ENCODE measurements at regions not wholly inside any gene's neighbourhood (a gene's known extent, or its start where the extent isn't known, plus 50 kb on each side); places are given as distances from the start of the nearest gene placed in this dataset.

DNA sequence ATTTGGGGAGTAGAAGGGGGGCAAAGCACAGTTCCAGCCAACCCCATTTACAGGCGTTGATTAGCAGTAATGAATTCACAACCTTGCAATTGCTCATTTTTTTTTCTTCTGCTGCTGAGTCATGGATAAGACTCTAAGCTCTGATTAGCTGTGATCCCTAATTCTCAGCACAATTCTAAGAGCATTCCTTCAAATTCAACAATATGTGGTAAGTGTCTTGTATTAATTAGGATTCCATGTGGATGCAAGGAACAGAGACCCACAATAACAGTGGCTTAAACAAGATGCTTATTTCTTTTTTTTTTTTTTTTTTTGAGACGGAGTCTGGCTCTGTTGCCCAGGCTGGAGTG, 133.4 kb downstream of the PALM2AKAP2 start:
- no peak for DNase-seq (ENCODE audit: low read depth)

DNA sequence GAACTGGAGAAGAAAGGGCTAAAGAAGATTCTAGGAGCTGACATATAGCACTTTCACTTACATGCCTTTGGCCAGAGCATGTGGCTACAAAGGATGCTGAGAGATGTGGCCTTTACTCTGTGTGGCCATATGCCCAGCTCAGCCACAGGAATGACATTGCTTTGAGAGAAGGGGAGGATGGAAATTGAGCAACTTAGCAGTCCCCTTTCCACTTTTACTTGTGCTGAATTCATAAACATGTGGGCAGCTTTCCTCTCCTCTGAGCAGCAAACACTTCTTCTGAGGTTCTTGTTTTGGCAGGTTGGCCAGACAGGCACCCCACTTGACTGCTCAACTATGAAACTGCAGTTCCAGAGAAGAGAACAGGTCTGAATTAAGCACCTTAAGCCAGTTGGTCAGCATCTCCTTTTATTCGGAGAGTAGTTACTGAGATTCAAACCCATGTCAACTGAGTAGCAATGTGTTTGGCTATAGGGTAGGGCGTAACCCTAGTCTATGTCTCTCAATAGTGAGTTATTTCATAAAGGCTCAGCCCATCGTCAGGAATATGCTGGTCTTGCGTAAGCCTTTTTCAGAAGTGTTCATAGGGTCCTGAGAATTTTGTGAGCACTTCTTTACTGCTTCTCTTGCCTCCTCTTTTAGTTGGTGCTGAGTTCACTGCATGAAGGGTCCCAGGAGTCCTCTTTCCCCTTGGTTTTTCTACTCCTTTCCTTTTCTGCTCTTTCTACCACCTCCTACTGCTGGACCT, 134.5 kb downstream of the PALM2AKAP2 start:
- no peak for DNase-seq (ENCODE audit: low read depth)

DNA sequence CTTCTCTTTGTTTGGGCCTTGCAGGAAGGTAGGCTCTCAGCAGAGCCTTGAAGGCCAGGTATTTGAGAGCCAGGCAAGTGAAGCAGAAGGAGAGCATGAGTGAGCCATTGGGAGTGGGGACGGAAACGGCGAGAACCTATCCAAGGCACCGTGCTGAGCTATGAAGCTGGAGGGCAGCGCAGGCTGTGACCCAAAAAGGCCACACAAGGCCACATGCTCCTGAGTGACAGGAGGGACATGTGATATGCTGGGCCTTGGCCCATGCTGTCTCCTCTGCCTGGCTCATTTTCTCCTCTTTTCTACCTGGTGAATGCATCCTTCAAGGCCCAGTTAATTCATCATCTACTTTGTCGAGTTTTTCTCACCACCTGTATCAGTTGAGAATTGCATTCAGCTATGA, 136.3 kb downstream of the PALM2AKAP2 start:
- no peak for DNase-seq (ENCODE audit: low read depth)

DNA sequence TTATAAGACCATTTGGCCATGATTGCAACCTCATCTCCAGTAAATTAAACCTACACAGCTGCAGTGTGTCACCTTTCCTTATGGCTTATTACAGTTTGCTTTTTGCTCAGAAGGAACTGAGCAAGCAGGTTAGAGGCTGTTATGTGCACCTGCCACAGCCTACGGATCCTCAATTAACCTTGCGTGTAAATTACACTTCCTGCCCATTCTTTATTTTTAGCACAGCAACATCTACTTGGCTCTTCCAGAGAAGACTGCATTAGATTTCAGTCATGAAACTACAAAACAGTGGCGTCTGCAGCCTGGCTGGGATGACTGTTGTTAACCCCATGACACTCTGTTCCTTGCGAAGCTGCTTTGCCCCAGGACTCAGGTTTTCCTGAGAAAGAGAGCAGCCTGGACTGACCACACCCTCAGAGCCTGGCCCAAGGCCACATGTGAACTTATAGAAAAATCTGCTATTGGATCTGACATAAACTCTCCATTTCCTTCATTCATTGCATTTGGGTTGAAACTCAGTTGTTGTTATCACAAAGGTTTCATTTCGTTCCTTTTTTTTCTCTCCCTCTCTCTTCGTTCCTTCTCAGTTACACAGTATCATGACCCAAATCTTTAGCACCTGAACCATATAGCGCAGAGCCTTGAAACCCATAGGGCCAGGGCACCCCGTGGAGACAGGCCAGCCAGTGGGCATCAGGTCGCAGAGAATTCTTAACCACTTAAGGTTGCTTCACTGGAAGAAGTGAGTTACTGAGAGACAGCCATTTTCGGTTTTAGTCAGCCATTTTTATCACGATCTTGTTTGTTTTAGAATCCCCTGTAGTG, 138.6 kb downstream of the PALM2AKAP2 start:
- DNase-seq (ENCODE audit: low read depth) = no peak

DNA sequence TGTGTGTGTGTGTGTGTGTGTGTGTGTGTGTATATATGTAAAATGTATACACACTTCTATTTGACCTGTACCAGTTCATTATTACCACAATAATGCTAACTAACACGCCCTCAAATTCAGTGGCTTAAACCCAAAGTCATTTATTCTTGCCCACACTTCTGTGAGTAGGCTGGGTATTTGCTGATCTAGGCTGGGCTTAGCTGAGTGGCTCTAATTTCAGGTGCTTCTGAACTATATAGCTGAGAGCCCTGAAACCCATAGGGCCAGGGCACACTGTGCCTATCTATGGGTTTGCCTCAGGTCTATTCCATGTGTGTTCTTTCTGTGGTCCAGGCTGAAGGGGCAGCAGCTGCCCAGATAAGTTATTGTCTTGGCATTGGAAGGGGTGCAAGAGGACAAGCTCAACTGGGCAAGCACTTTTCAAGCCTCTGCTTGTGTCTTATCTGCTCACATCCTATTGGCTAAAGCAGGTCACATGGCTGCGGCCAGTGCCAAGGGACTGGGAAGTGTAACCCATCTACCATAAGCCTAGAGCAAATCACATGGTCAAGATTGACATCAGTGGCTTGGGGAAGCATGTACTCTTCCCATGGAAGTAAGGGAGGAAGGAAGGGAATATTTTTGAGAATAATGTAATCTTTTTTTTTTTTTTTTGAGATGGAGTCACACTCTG, 139.9 kb downstream of the PALM2AKAP2 start:
- DNase-seq (ENCODE audit: low read depth) = no peak

DNA sequence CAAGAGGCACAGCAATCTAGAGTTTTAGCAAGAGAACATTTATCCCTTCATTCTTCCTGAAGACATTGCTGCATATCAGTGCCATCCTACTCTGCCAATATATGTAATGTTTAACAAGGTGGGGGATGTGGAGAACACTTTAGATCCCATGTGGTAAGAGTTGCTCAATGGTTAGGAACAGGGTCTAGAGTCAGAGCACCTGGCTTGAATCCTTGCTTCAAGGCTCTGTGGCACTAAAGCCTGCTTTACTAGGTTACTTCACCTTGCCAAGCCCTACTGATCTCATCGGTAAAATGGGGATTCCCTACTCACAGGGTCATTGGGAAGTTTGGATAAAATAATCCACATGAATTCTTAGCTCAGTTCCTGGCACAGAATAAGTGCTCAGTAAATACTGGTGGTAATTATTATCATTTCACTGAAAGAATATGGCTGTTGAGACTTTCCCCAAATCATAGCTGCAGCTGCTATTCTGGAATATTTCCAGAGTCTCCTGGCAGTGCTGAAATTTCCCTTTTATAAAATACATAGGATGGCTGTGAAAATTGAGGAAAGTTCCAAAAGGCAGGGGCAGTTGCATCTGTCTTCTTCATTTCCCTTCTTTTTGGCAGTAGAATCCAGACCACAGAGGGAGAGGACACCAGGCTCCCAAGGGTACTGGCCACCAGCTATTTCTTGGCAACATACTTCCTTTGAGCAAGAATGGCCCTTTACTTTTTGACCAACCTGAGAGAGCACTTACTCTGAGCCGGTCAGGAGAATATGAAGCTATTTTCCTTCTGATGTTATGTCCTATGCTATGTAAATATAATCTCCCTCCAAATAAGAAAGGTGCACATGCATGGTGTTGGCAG, 142.8 kb downstream of the PALM2AKAP2 start:
- no peak for DNase-seq (ENCODE audit: low read depth)

DNA sequence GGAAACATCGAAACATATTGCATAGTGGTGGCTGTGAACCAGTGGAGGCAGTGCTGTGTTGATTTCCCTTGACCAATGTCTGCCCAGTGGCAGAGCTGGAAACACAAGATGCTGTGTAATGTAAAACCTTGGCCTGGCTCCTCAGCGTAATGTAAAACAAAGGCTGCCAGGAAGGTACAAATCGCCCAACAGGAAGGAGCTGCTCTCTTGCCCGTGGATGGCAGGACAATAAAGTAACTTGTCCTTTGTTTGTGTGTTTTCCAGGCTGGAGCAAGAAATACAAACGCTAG, 143.4 kb downstream of the PALM2AKAP2 start:
- no peak for DNase-seq (ENCODE audit: low read depth)

DNA sequence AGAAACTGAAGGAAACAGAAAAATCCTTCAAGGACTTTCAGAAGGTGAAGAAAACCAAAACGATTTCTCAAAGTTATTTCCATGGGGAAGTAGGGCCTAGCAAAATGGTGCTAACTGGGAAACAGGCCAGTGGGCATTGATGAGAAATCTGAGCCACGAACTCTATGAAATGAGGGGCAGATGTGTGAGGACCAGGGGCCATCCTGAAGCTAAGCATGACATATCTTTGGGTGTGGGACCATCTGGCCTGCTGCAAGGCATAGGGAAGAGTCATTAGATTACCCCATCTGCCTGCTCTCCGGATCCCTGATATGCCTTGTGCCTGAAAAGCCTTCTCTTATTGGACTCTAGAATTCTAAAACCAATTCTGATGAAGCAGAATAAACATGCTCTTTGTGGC, 143.8 kb downstream of the PALM2AKAP2 start:
- DNase-seq (ENCODE audit: low read depth) = no peak

DNA sequence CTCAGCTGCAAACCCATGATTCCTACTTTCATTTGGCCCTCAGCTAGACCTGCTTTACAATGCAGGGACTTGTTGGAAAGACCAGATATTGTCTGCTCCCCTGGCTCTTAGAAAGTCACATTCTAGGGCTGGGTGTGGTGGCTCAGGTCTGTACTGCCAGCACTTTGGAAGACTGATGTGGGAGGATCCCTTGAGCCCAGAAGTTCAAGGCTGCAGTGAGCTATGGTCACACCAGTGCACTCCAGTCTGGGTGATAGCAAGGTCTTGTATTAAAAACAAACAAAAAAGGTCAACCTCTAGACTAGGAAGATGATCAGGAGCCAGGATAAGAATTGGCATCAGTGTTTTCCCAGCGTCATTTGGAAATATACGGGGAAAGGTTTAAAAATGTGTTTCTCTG, 145.8 kb downstream of the PALM2AKAP2 start:
- no peak for DNase-seq (ENCODE audit: low read depth)

DNA sequence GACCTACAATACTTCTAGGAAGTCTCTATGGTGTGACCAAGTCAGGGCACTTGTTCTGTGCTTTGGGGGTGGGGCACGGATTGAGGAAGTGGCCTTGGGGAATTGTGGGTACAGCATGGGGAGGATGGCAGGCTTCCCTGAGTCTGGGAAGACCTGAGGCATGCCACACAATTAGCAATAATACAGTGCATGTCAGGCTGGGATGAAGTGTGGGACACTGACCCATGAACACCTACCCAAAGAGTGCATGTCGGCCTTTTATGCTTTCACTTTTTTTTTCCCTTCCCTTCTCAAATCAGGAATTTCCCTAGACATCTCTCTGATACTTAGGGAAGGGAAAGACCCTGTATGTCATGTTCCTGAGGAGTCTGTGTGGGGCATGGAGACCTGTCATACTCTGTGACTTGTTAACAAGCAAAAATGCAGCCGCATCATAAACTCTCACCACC, 146.4 kb downstream of the PALM2AKAP2 start:
- DNase-seq (ENCODE audit: low read depth) = no peak

DNA sequence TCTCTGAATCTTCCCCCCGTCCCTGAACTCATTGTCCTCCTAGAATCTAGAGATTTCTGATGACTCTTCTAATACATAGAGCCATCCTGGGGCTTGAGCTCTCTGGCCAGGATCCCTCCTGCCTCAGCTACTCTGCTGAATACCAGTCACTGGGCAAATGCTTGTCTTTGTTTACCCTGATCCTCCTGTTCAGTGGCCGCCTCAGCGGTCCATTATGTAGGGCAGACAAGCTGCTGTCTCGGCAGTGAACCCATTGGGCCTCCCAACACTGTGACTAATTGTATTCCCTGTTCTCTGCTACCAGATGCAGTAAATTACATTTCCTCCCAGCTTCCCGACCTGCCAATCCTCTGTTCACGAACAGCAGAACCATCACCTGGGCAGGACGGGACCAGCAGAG, 151.6 kb downstream of the PALM2AKAP2 start:
- DNase-seq (ENCODE audit: low read depth) = no peak

DNA sequence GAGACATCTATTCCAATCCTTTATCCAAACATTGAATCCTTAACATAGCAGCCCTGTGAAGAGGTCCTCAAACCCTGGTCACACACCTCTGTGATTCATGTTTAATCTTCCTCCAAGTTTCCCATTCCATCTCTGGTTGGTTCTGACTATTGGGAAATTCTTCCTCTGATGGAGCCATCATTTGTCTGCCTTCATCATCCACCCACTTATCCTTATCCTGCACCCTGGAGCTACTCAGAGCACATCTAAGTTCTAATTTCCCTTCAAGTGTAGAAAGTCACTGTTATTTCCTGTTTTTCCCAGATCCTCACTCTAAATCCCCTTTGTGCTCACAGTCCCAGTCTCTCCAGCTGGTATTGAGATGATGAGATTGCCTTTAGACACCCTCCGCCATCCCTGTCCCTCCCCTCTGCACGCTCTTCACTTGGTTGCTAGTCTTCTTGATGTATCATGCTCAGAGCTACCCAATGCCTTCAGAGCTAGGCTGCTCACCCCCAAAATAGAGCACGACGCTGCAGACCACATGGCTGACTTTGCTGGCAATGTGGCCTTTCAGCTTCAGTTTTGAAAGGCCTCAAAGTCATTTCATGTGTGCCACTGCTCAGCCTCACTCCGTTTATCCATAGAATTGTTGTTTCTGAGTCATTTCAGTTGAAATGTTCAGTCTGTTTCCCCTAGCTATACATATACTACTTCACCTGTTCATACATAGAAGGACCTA, 154.3 kb downstream of the PALM2AKAP2 start:
- no peak for DNase-seq (ENCODE audit: low read depth)

DNA sequence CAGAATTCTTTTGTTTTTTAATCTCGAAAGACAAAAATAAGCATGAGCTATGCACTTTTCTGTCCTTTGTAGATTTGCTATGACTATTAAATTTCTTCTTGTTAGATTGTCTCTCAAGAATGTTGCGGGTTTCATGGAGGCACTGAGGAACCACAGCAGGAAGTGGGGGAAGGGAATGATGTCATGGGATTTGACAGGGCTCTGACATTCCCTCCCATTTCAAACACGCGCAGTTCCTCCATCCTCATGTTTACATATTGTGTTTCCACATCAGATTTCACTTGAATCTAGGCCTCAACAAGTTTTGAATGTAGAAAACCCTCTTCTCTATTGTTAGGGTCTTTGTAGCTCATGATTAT, 154.8 kb downstream of the PALM2AKAP2 start:
- DNase-seq (ENCODE audit: low read depth) = no peak

DNA sequence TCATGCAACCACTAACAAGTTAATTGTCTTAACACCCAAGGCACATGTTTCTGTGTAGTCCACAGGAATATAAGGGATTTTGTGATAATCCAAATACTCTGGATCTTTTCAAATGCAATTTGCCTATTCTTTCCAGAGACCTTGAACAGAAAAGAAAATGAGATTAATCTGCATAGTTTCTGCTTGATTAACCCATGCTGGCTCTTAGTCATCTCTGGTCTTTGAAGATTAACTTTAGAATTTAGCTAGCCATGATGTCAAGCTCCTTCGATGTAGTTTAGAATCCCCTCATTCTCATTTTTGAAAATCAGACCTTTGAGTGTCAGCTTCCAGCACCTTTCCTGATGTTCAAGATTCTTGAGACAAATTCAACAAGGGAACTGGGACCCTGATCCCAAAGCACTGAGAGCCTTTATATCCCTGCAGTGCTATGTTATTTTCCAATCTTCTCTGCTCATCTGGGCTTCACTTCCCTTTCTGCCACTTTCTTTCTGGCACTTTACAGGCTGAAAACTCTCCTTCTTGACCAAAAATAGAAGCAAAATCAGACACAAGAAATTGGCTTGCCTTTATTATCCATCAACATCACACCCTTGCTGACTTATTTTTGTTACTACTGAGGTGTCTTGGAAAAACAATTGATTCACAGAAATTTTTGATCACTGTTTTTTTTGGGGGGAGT, 155.5 kb downstream of the PALM2AKAP2 start:
- DNase-seq (ENCODE audit: low read depth) = no peak

DNA sequence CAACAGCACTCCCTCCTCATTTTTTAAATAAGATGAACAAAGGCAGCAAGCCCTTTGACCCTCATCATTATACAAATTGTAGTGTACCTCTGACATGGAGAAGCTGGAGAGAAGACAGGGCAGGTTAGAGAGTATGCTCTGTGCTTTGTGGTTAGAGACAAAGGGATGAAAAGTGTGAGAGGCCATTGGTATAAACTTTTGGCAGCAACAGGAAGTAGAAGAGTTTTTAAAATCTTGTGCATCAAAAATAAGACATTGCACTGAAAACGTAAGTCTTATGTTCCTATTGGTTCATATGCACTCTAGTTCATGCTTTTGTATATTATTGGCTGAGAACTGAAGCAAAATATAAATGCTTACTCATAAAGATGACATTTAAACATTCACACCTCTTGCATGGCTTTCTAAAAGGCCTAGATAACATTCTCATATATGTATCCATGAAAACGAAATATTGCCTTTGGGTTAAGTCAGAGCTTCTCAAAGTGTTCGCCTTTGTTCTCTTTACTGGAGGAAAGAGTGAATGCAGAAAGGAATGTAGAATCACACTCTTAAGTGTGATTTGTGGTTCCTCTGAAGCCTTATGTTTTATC, 158.0 kb downstream of the PALM2AKAP2 start:
- DNase-seq (ENCODE audit: low read depth) = no peak

DNA sequence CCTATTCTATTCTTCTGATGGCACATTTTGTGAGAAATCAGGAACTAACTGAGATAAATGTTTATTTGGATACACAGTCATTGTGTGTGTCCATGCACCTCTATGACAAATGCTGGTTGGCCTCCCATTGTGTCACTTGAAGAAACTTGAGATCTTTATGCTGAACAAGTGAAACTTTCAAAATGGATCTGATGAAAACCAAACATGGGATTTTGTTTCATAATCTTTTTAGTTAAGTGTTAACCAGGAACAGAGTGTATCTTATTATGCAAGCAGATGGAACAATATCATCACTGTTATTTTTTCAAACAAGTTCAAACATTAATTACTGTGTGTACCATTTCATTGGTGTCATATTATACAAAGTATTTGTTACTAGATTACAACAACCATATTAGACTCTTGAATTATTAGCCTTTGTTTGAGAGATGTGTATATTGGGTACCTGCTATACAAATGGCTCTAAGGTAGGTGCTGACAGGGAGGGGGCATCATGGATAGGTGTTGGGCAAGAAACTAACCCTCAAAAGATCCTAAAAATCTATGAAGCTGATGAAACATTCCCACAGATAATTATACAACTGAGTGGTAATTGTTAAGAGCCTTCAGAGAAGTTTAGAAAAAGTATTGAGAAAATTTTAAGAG, 159.8 kb downstream of the PALM2AKAP2 start:
- no peak for DNase-seq (ENCODE audit: low read depth)

DNA sequence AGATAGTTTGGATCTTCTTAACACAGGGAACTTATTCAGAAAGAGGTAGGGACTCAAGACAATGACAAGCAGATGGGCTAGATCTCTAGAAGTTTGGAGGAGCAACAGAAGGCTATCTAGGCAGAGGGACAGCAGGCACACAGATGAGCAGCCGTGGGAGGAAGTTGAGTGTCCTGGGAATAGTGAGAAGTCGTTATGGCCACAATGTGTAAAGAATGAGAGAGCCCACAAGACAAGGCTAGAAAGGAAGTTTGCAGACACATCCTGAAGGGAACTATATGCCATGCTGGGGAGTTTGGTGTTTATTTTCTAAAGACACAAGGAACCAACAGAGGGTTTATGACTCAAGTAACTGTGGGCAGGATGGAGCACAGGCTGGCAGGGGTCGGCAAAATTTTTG, 160.6 kb downstream of the PALM2AKAP2 start:
- DNase-seq (ENCODE audit: low read depth) = no peak

DNA sequence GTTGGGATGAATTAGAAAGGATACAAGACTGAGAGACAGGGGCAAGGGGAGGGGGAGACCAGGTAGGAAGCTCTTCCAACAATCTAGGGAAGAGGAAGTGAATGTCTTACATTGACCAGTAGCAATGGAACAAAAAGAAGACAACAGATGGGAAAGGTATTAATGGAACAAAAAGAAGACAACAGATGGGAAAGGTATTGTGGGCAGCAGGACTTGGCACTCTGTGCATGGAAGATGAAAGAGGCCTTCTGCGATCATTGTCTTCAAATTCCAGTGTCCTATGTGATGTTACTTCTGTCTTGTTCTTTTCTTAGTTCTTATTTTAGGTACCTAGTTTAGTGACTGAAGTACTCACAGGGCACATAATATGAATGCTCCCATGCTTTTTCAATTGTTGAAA, 161.8 kb downstream of the PALM2AKAP2 start:
- DNase-seq (ENCODE audit: low read depth) = no peak

DNA sequence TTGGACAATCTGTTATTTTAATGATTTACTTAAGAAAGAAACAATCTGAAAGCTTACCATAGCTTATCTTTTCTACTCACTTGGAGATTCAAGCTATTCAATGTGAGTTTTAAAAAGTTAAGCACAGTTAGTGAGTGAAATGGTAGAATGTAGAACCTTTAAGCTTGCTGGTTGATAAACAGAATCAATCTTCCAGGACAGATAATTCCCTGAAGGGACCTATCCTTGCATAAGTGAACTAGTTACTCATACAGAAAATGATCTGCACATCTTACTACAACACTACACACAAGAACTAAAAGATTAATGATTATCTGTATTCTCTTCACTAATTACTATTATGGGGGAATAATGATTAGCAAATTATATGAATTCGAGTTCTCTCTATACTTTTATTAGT, 165.6 kb downstream of the PALM2AKAP2 start:
- no peak for DNase-seq (ENCODE audit: low read depth)

DNA sequence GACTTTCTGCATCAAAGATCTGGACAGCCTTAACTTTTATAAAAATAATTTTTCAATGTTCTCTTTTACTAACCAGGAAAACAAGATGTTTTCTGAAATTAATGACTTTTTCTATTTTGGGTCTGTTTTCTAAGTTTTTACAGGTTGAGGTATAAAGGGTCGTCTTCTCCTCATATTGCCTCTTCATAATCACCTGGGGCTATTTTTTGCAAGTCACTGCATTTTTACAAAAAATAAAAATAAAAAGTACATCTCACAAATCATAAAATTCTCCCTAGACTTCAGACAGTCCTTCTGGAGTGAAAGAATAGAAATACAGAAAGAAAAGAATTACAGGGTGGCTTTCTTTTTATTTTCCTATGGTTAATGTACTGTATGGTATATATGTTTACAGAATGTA, 168.5 kb downstream of the PALM2AKAP2 start:
- DNase-seq (ENCODE audit: low read depth) = no peak
